Esophagus muscularis mucosa (tissue), 4 donors: ENCODE measurements at regions not wholly inside any gene's neighbourhood (a gene's known extent, or its start where the extent isn't known, plus 50 kb on each side); places are given as distances from the start of the nearest gene placed in this dataset.

ENCODE experiments used
- DNase-seq: peaks from one replicate; pipeline ENCODE4 v3.0.0-alpha.2; 2017; ENCODE audit errors: extremely low spot score
- H3K27ac ChIP-seq, 4 donors: fragments of 200-600 bp; sonication (generic); replicated peaks in 1 of 4; 1 replicate in 3 of 4; 2 replicates in 1 of 4; pipeline ENCODE4 v1.5.1; 2016 to 2019; ENCODE audit warnings: mild to moderate bottlenecking in 1 of 4
- H3K27me3 ChIP-seq, 4 donors: fragments of 200-600 bp; sonication (generic); one replicate each; pipeline versions ENCODE4 v1.5.1 to v1.6.0; 2016 to 2019
- H3K36me3 ChIP-seq, 4 donors: fragments of 200-600 bp; sonication (generic); one replicate each; pipeline ENCODE4 v1.5.1; 2016 to 2019
- H3K4me1 ChIP-seq, 4 donors: fragments of 200-600 bp; sonication (generic); one replicate each; pipeline ENCODE4 v1.5.1; 2016 to 2019
- H3K4me3 ChIP-seq, 4 donors: fragments of 200-600 bp; sonication (generic); 1 replicate in 2 of 4; 2 replicates in 2 of 4; pipeline ENCODE4 v1.5.1; 2016 to 2019; ENCODE audit warnings: mild to moderate bottlenecking in 4 of 4, moderate library complexity in 1 of 4
- H3K9me3 ChIP-seq, 4 donors: fragments of 200-600 bp; sonication (generic); 1 replicate in 3 of 4; 2 replicates in 1 of 4; pipeline ENCODE4 v1.5.1; 2016 to 2019
- EP300 ChIP-seq: sonication (generic); formaldehyde crosslinking; IDR thresholded peaks from one replicate; pipeline ENCODE4 v1.6.1; 2017; ENCODE audit warnings: antibody characterized with exemption
- POLR2A ChIP-seq: fragments of 450-650 bp; IDR thresholded peaks from one replicate; pipeline ENCODE4 v1.6.1; 2017; ENCODE audit warnings: antibody characterized with exemption, moderate library complexity, mild to moderate bottlenecking, low read depth
- POLR2AphosphoS5 ChIP-seq, 2 donors: sonication (generic); formaldehyde crosslinking; IDR thresholded peaks; one replicate each; pipeline ENCODE4 v1.6.1; 2017; ENCODE audit warnings: antibody characterized with exemption in 2 of 2
- WGBS: methylation state at CpG from one replicate; pipeline ENCODE4 v1.1.5; 2018; 5-methylcytosine and 5-hydroxymethylcytosine counted together
- intact Hi-C: fragments of 100-400 bp; cut with DNase I; formaldehyde crosslinking; loops from one replicate; pipeline ENCODE4 v1.15.1; 2023
- TF ChIP-seq, protein P1 (sequence below), 3 experiments: fragments of 200-600 bp in 2 of 3; fragments of 450-650 bp in 1 of 3; sonication (generic) in 2 of 3; IDR thresholded peaks; one replicate each; pipeline ENCODE4 v1.5.1; 2017 to 2019; ENCODE audit warnings: antibody characterized with exemption in 3 of 3, mild to moderate bottlenecking in 2 of 3, moderate library complexity in 1 of 3

GRCh38 chr11:130722401-130722800 is 193.9 kb downstream of the SNX19 start:
- H3K36me3 ChIP-seq = no peaks in the 10 kb centered on the region
- H3K27me3 ChIP-seq = no peaks in the 10 kb centered on the region
- H3K27ac ChIP-seq = no peak overlapping the region
- DNase-seq = no peak
- WGBS = 91% methylated on average over 4 of the region's 4 CpGs
- H3K4me3 ChIP-seq = no peak overlapping the region
- peaks cover 20 to 27% (median 22%) of the 10 kb centered on the region in 4 donors for H3K4me1 ChIP-seq
- no peak for TF ChIP-seq POLR2AphosphoS5 (IDR thresholded peaks at IDR 0.05)
- TF ChIP-seq POLR2A = no peak
- TF ChIP-seq, protein P1, sequence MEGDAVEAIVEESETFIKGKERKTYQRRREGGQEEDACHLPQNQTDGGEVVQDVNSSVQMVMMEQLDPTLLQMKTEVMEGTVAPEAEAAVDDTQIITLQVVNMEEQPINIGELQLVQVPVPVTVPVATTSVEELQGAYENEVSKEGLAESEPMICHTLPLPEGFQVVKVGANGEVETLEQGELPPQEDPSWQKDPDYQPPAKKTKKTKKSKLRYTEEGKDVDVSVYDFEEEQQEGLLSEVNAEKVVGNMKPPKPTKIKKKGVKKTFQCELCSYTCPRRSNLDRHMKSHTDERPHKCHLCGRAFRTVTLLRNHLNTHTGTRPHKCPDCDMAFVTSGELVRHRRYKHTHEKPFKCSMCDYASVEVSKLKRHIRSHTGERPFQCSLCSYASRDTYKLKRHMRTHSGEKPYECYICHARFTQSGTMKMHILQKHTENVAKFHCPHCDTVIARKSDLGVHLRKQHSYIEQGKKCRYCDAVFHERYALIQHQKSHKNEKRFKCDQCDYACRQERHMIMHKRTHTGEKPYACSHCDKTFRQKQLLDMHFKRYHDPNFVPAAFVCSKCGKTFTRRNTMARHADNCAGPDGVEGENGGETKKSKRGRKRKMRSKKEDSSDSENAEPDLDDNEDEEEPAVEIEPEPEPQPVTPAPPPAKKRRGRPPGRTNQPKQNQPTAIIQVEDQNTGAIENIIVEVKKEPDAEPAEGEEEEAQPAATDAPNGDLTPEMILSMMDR (IDR thresholded peaks at IDR 0.05) = no peak
- TF ChIP-seq EP300 = no peak
- no peaks in the 10 kb centered on the region for H3K9me3 ChIP-seq
- intact Hi-C loops = no loop called here

GRCh38 chr11:130725421-130726233 is 190.7 kb downstream of the SNX19 start:
- no peak for TF ChIP-seq EP300
- TF ChIP-seq POLR2A = no peak
- TF ChIP-seq, protein P1 (IDR thresholded peaks at IDR 0.05) = no peak
- no peak for TF ChIP-seq POLR2AphosphoS5 (IDR thresholded peaks at IDR 0.05)
- no peak for DNase-seq
- intact Hi-C loops = no loop called here
- no peaks in the 10 kb centered on the region for H3K27me3 ChIP-seq
- no peak overlapping the region for H3K4me3 ChIP-seq
- H3K36me3 ChIP-seq = no peaks in the 10 kb centered on the region
- peaks cover 0 to 13% (median 7%) of the 10 kb centered on the region in 4 donors for H3K9me3 ChIP-seq
- peaks cover 20 to 27% (median 22%) of the 10 kb centered on the region in 4 donors for H3K4me1 ChIP-seq
- WGBS = 86% methylated on average over 5 of the region's 5 CpGs
- peak overlapping the region in 3 of 4 donors; percentile 7 to 49 (median 30) for H3K27ac ChIP-seq

DNA sequence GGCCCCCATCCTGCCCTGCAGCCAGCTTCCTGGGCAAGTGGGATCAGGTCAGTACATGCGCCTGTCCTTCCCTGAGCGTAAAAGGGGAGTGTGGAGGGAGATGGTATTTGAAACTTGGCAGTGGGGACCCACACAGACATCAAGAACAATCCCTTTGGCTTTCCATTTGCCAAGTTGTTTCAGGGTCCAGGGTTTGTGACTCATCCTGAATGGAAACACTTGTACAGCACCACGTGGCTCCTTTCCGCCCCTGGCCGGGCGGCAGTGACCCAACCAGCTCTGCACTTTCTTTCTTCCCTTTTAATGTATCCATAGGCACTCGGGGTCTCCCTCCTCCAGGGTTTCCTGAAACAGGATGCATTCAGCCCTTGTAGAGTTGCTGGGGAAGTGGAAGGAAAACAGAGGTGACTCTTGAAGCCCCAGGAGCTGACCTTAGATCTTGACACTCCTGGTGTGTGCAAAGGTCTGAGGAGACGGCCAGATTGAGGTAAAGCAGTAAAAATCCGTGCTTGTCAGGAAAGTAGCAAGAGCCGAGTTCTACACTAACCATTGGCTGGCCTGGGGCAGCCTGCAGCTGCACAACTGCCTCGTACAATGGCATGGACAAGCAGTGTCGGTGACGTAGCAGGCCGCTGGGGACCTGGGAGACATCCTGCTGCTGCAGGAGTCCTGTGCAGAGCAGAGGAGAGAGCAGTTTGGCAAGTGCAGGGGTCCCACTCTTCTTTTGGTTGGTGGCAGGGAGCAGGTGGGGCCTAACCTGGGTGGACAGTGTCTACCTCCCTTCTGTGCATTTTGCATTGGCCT is 189.8 kb downstream of the SNX19 start:
- TF ChIP-seq POLR2A (no peak), POLR2AphosphoS5 (IDR thresholded peaks at IDR 0.05) (peak; percentile 32 to 70)
- peak overlapping the region; percentile 7 to 52 (median 25) for H3K27ac ChIP-seq
- H3K27me3 ChIP-seq = no peaks in the 10 kb centered on the region
- H3K4me3 ChIP-seq = no peak overlapping the region
- no peak for DNase-seq
- H3K4me1 ChIP-seq = peaks cover 20 to 27% (median 22%) of the 10 kb centered on the region in 4 donors
- WGBS = 32% methylated on average over 14 of the region's 14 CpGs
- intact Hi-C loops = no loop called here
- H3K9me3 ChIP-seq = peaks cover 0 to 20% (median 11%) of the 10 kb centered on the region in 4 donors
- H3K36me3 ChIP-seq = no peaks in the 10 kb centered on the region

DNA sequence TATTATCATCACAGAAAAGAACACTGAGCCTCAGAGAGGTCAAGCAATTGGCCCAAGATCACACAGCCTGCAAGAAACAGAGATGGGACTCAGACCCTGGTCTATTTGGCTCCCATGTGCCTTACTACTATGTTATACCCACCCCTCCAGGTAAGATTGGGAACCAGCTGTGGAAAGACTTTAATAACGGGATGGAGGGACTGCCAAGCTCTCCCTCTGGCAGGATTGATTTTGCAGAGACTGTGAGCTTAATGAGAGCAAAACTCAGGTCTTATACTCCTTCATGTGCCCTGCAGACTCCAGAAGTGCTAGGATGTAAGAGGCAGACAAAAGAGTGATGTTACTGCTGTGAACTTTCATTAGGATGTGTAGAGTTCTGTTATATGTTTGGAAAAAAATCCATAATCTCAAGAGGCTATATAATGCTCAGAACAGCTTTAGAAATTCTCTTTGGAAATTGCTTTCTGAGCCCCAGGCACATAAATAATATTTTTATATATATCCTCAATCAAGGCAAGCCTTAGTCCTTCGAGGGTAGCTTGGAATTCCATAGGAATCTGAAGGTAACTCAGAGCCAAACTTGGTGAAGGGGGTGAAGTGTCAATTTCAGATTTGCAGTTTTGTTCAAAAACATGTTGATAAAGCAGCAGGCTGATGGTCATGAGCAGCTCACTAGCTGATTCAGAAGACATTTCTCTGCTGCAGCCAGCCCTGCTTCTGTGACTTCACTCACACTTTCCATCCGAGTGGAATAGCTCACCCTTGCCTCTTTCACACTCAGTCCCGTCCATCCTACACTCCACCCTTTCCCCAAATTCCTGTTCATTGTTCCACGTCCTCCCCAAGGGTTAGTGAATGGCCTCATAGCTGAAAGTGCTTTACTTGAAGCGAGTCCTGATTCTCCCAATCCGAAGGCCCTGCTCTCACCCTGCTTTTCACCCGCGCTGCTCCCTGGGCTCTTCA is 188.8 kb downstream of the SNX19 start:
- WGBS = 92% methylated on average over 9 of the region's 9 CpGs
- TF ChIP-seq POLR2A (no peak), POLR2AphosphoS5 (IDR thresholded peaks at IDR 0.05) (no peak), EP300 (no peak)
- TF ChIP-seq, protein P1 (IDR thresholded peaks at IDR 0.05) = no peak
- peaks cover 20 to 27% (median 22%) of the 10 kb centered on the region in 4 donors for H3K4me1 ChIP-seq
- no peak for DNase-seq
- no peaks in the 10 kb centered on the region for H3K36me3 ChIP-seq
- H3K27ac ChIP-seq = peak overlapping the region in 1 of 4 donors; percentile 52
- H3K9me3 ChIP-seq = peaks cover 0 to 20% (median 11%) of the 10 kb centered on the region in 4 donors
- no peak overlapping the region for H3K4me3 ChIP-seq
- intact Hi-C loops = no loop called here
- no peaks in the 10 kb centered on the region for H3K27me3 ChIP-seq
